Large intestine (tissue), 3 donors: ENCODE measurements at regions not wholly inside any gene's neighbourhood (a gene's known extent, or its start where the extent isn't known, plus 50 kb on each side); places are given as distances from the start of the nearest gene placed in this dataset.

Experiments
- DNase-seq, 2 donors: peaks; one replicate each; pipeline versions ENCODE4 v3.0.0 to v3.0.0-alpha.2; 2013
- H3K27ac ChIP-seq: one replicate; pipeline ENCODE4 v1.5.1; 2013; ENCODE audit warnings: low read length
- H3K27me3 ChIP-seq: 2 replicates; pipeline ENCODE4 v1.6.1; 2013; ENCODE audit warnings: low read length; ENCODE audit not compliant: control insufficient read depth, insufficient read depth
- H3K36me3 ChIP-seq: 2 replicates; pipeline ENCODE4 v1.6.1; 2013; ENCODE audit warnings: low read length; ENCODE audit not compliant: control insufficient read depth, insufficient read depth
- H3K4me1 ChIP-seq: one replicate; pipeline ENCODE4 v1.6.1; 2013; ENCODE audit warnings: low read length; ENCODE audit not compliant: control insufficient read depth, insufficient read depth
- H3K4me3 ChIP-seq: one replicate; pipeline ENCODE4 v1.5.1; 2013; ENCODE audit warnings: low read length
- H3K9me3 ChIP-seq: one replicate; pipeline ENCODE4 v1.6.1; 2013; ENCODE audit warnings: mild to moderate bottlenecking, low read depth, low read length, moderate library complexity; ENCODE audit not compliant: control insufficient read depth
- WGBS: methylation state at CpG from one replicate; pipeline ENCODE4 v1.1.5; 2013; ENCODE audit warnings: low lambda C conversion rate; ENCODE audit not compliant: insufficient coverage; 5-methylcytosine and 5-hydroxymethylcytosine counted together

GRCh38 chr9:103867886-103868285, 226.2 kb upstream of the SMC2 start:
- Histone ChIP-seq H3K4me3 (no peak overlapping the region), H3K4me1 (no peaks in the 10 kb centered on the region), H3K27ac (no peak overlapping the region), H3K9me3 (no peaks in the 10 kb centered on the region), H3K27me3 (no peaks in the 10 kb centered on the region), H3K36me3 (no peaks in the 10 kb centered on the region)
- DNase-seq, result no peak
- 70% methylated on average over 1 of the region's 1 CpG for WGBS

GRCh38 chr9:103872811-103873210, 221.3 kb upstream of the SMC2 start:
- no peak overlapping the region for H3K27ac ChIP-seq
- no peak for DNase-seq
- no CpG with 5 or more reads among the region's 7 CpGs for WGBS
- no peaks in the 10 kb centered on the region for H3K4me1 ChIP-seq
- H3K27me3 ChIP-seq, result no peaks in the 10 kb centered on the region
- H3K36me3 ChIP-seq, result no peaks in the 10 kb centered on the region
- H3K4me3 ChIP-seq, result no peak overlapping the region
- no peaks in the 10 kb centered on the region for H3K9me3 ChIP-seq

DNA sequence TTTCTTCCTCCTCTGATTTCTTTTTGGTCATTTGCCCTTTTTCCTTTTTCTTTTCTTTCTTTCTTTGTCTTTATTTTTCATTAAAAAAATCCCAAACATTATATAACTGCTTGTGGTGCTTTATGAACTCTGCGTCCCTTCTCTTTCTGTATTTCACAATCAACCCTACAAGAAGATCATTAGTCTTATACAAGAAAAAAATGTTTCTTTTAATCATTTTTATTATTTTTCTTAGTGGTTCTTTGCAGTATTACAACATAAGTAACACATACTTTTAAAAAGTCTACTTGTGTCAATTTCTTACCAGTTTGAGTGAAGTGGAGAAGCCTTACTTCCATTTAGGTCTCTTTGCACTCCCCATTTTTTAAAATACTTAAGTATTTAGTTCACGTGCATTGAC, 212.7 kb upstream of the SMC2 start:
- no peak for DNase-seq
- no peaks in the 10 kb centered on the region for H3K36me3 ChIP-seq
- no peak overlapping the region for H3K4me3 ChIP-seq
- no peaks in the 10 kb centered on the region for H3K27me3 ChIP-seq
- H3K4me1 ChIP-seq, result no peaks in the 10 kb centered on the region
- WGBS, result 100% methylated on average over 2 of the region's 2 CpGs
- no peaks in the 10 kb centered on the region for H3K9me3 ChIP-seq
- no peak overlapping the region for H3K27ac ChIP-seq

- no peak overlapping the region for H3K4me3 ChIP-seq
- no peaks in the 10 kb centered on the region for H3K27me3 ChIP-seq
- H3K4me1 ChIP-seq, result no peaks in the 10 kb centered on the region
- no peaks in the 10 kb centered on the region for H3K36me3 ChIP-seq
- no peak for DNase-seq
- no peaks in the 10 kb centered on the region for H3K9me3 ChIP-seq
- H3K27ac ChIP-seq, result no peak overlapping the region
Measured at GRCh38 chr9:103889989-103890388, 204.1 kb upstream of the SMC2 start.

DNA sequence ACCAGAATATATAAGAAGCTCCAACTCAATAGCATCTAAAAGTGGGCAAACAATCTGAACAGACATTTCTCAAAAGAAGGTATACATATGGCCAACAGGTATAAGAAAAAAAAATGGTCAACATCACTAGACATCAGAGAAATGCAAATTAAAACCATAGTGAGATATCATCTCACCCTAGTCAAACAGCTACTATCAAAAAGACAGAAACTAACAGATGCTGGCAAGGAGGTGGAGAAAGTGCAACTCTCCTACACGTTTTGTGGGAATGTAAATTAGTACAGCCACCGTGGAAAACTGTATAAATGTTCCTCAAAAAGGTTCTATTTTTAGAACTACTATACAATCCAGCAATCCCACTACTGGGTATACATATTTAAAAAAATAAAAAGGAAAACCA, 199.9 kb upstream of the SMC2 start:
- no peaks in the 10 kb centered on the region for H3K9me3 ChIP-seq
- WGBS, result no CpG with 5 or more reads among the region's 2 CpGs
- no peaks in the 10 kb centered on the region for H3K4me1 ChIP-seq
- H3K27ac ChIP-seq, result no peak overlapping the region
- no peak for DNase-seq
- H3K27me3 ChIP-seq, result no peaks in the 10 kb centered on the region
- no peak overlapping the region for H3K4me3 ChIP-seq
- no peaks in the 10 kb centered on the region for H3K36me3 ChIP-seq

GRCh38 chr9:103898550-103898949, 195.6 kb upstream of the SMC2 start:
- no peaks in the 10 kb centered on the region for H3K36me3 ChIP-seq
- H3K9me3 ChIP-seq, result no peaks in the 10 kb centered on the region
- H3K4me3 ChIP-seq, result no peak overlapping the region
- no peaks in the 10 kb centered on the region for H3K27me3 ChIP-seq
- 71% methylated on average over 1 of the region's 1 CpG for WGBS
- no peak overlapping the region for H3K27ac ChIP-seq
- H3K4me1 ChIP-seq, result no peaks in the 10 kb centered on the region
- DNase-seq, result no peak

DNA sequence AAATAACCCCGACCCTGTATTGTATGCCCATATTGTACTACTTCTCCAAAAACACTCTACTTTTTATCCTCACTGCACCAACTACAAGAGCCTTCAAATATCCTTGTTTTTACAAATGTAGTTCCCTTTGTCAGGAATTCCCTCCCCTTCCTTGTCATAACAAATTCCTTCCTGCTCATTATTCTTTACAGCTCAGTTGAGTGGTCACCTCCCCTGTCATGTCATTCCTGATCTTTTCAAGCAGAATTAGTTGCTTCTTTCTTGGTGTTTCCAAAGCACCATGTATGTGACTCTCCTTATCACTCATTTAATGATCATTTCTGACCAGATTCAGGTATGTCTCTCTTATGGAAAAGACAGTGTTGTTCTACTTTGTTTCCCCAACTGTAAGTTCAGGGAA, 194.2 kb upstream of the SMC2 start:
- no CpG with 5 or more reads among the region's 1 CpG for WGBS
- H3K4me3 ChIP-seq, result no peak overlapping the region
- no peak for DNase-seq

DNA sequence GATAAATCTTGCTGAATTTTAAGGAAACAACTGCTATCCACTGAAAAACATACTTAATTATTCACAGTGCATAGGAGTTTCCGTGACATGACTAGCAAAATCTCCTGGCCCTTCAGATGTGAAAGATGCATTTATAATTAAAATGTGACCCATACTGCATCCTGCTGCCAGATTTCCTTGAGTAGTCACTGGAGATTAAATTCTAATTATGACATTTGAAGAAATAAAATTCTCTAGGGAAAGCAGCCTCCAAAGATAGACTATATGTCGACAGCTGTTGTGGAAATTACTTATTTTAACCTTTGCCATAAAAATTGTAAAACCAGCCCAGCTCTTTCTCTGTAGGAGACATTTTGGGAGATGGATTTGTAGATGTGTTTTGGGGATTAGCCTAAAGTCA, 193.6 kb upstream of the SMC2 start:
- H3K9me3 ChIP-seq, result no peaks in the 10 kb centered on the region
- DNase-seq, result no peak
- H3K4me3 ChIP-seq, result no peak overlapping the region

More for the DNA sequence above, 194.2 kb upstream of the SMC2 start:
- Histone ChIP-seq H3K9me3 (no peaks in the 10 kb centered on the region), H3K36me3 (no peaks in the 10 kb centered on the region), H3K4me1 (no peaks in the 10 kb centered on the region), H3K27me3 (no peaks in the 10 kb centered on the region), H3K27ac (no peak overlapping the region)

DNA sequence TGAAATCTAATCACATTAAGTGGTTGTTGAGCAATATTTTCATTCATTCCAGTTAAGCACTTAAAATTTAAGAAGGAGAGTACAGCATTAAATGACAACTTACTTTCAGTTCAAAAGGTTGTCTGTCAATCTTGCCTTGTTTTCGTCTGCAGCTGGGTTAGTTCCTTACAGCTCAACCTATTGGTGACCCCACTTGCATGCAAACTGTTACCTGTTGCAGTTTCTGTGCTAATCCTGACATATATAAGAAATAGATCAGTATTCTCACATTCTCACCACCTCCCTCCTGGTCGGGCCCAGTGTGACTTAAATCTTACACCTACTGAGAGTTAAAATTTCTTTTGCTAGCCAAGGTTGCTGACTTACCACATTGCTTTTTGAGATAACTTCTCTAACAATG, 191.8 kb upstream of the SMC2 start:
- H3K27ac ChIP-seq, result no peak overlapping the region
- 89% methylated on average over 1 of the region's 2 CpGs for WGBS

More for the DNA sequence above, 193.6 kb upstream of the SMC2 start:
- Histone ChIP-seq H3K4me1 (no peaks in the 10 kb centered on the region), H3K36me3 (no peaks in the 10 kb centered on the region), H3K27me3 (no peaks in the 10 kb centered on the region), H3K27ac (no peak overlapping the region)
- WGBS, result no CpG with 5 or more reads among the region's 2 CpGs

GRCh38 chr9:103904242-103904641, 189.9 kb upstream of the SMC2 start:
- no peaks in the 10 kb centered on the region for H3K9me3 ChIP-seq
- no peak overlapping the region for H3K4me3 ChIP-seq
- H3K36me3 ChIP-seq, result no peaks in the 10 kb centered on the region
- no peaks in the 10 kb centered on the region for H3K4me1 ChIP-seq
- WGBS, result no CpG with 5 or more reads among the region's 1 CpG
- H3K27me3 ChIP-seq, result no peaks in the 10 kb centered on the region
- no peak for DNase-seq
- H3K27ac ChIP-seq, result no peak overlapping the region

More for the DNA sequence above, 191.8 kb upstream of the SMC2 start:
- DNase-seq, result no peak
- H3K27me3 ChIP-seq, result no peaks in the 10 kb centered on the region
- no peaks in the 10 kb centered on the region for H3K36me3 ChIP-seq
- H3K9me3 ChIP-seq, result no peaks in the 10 kb centered on the region
- no peak overlapping the region for H3K4me3 ChIP-seq
- no peaks in the 10 kb centered on the region for H3K4me1 ChIP-seq

GRCh38 chr9:103913899-103914298, 180.2 kb upstream of the SMC2 start:
- H3K27me3 ChIP-seq, result no peaks in the 10 kb centered on the region
- H3K4me1 ChIP-seq, result no peaks in the 10 kb centered on the region
- no peak overlapping the region for H3K27ac ChIP-seq
- DNase-seq, result no peak
- H3K4me3 ChIP-seq, result no peak overlapping the region
- 86% methylated on average over 1 of the region's 1 CpG for WGBS
- no peaks in the 10 kb centered on the region for H3K36me3 ChIP-seq
- H3K9me3 ChIP-seq, result no peaks in the 10 kb centered on the region
